ENCODE measurements at regions not wholly inside any gene's neighbourhood (a gene's known extent, or its start where the extent isn't known, plus 50 kb on each side); places are given as distances from the start of the nearest gene placed in this dataset.
A peak's percentile ranks its signal among the peaks of the same experiment; 100 is the strongest.
"Not testable (repeated sequence)": the region's sequence is repeated elsewhere in the genome, so short reads cannot be mapped to it uniquely, and the experiment has no call there.

- no peak for DNase-seq
Measured at GRCh38 chr4:1558205-1558604, 125.9 kb downstream of the FAM53A start.

- no peak for DNase-seq
Measured at GRCh38 chr4:1557221-1557597, 126.9 kb downstream of the FAM53A start.

- DNase-seq, result no peak
Measured at GRCh38 chr4:1556541-1557220, 127.4 kb downstream of the FAM53A start.

- DNase-seq, result no peak
Measured at GRCh38 chr4:1554876-1555265, 129.2 kb downstream of the FAM53A start.

GRCh38 chr4:1554246-1554875 lies 129.8 kb downstream of the FAM53A start:
- DNase-seq, result no peak

- DNase-seq, result no peak
Measured at GRCh38 chr4:1553365-1553764, 130.7 kb downstream of the FAM53A start.

GRCh38 chr4:1552451-1552850 lies 131.7 kb downstream of the FAM53A start:
- DNase-seq, result no peak

- DNase-seq, result no peak
Measured at GRCh38 chr4:1551211-1551610, 132.9 kb downstream of the FAM53A start.

GRCh38 chr4:1550122-1551070 lies 133.7 kb downstream of the FAM53A start:
- no peak for DNase-seq

- no peak for DNase-seq
Measured at GRCh38 chr4:1549638-1550035, 134.5 kb downstream of the FAM53A start.

GRCh38 chr4:1548827-1549637 lies 135.1 kb downstream of the FAM53A start:
- peak; percentile 52 for DNase-seq

GRCh38 chr4:1547856-1548826 lies 136.0 kb downstream of the FAM53A start:
- DNase-seq, result no peak

- no peak for DNase-seq
Measured at GRCh38 chr4:1547131-1547855, 136.8 kb downstream of the FAM53A start.

- DNase-seq, result no peak
Measured at GRCh38 chr4:1544861-1545281, 138.6 kb upstream of the NKX1-1 start.

- DNase-seq, result not testable (repeated sequence)
Measured at GRCh38 chr4:1544435-1544834, 138.2 kb upstream of the NKX1-1 start.

- DNase-seq, result no peak
Measured at GRCh38 chr4:1543976-1544375, 137.7 kb upstream of the NKX1-1 start.

- DNase-seq, result no peak
Measured at GRCh38 chr4:1543561-1543960, 137.3 kb upstream of the NKX1-1 start.

GRCh38 chr4:1542516-1543320 lies 136.5 kb upstream of the NKX1-1 start:
- no peak for DNase-seq

- DNase-seq, result no peak
Measured at GRCh38 chr4:1542226-1542490, 135.9 kb upstream of the NKX1-1 start.
